ENCODE measurements at regions not wholly inside any gene's neighbourhood (a gene's known extent, or its start where the extent isn't known, plus 50 kb on each side); places are given as distances from the start of the nearest gene placed in this dataset.

DNA sequence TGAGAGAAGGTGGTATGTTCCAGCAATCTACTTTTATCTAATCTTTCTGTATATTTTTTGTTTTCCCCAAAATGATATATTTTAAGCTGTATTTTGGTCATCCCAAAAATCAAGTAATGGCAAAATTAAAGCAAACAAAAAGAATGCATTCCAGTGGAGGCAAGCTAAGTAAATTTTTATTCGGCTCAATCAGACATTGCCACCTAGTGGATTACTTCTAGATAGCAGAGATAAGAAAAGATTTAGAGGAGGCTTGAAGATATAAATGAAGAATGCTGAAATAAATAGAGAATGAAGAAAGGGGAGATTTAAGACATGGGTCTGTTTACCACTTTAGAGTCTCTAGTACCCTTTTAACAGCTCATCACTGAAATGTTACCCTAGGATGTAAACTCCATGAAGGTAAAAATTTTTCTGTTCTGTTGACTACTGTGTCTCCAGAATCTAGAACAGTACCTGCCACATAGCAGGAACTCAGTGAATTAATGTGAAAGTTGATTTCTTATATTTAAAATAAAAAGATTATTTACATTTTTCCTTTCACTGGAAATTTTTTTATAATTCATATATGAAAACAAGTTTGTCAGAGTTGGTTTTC lies 110.9 kb upstream of the ANK2 start:
- no peak for TF ChIP-seq YY1 (IDR thresholded peaks at IDR 0.05; ENCODE audit: insufficient read depth, insufficient read length)
- no peak for TF ChIP-seq SUZ12 (IDR thresholded peaks at IDR 0.05; ENCODE audit: extremely low read depth, insufficient read depth, insufficient read length)
- TF ChIP-seq ZNF274 (IDR thresholded peaks at IDR 0.05; ENCODE audit: low read depth, low read length), result no peak
